ENCODE measurements at regions not wholly inside any gene's neighbourhood (a gene's known extent, or its start where the extent isn't known, plus 50 kb on each side); places are given as distances from the start of the nearest gene placed in this dataset.

DNA sequence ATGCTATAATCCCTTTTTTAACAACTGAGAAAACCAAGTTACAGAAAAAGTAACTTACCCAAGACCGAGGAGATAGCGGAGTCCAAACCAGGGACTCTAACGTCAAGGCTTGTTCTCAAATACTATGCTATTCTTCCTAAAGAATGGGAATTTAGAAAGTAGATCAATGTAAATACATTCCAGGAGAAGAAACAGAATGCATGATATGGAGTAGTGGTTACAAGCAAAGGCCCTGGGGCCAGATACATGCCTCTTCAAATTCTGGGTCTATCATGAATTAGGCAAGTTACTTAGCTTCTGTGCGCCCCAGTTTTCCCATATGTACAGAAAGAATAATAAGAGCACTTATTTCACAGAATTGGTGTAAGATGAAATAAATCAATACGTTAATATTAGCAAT lies 102.0 kb upstream of the CHMP2B start:
- TF ChIP-seq POLR2AphosphoS5 (IDR thresholded peaks at IDR 0.05) (no peak), RAD21 (conservative IDR thresholded peaks at IDR 0.05) (no peak), SMC3 (conservative IDR thresholded peaks at IDR 0.05; ENCODE audit: poor library complexity) (no peak)
- TF ChIP-seq, protein P1, sequence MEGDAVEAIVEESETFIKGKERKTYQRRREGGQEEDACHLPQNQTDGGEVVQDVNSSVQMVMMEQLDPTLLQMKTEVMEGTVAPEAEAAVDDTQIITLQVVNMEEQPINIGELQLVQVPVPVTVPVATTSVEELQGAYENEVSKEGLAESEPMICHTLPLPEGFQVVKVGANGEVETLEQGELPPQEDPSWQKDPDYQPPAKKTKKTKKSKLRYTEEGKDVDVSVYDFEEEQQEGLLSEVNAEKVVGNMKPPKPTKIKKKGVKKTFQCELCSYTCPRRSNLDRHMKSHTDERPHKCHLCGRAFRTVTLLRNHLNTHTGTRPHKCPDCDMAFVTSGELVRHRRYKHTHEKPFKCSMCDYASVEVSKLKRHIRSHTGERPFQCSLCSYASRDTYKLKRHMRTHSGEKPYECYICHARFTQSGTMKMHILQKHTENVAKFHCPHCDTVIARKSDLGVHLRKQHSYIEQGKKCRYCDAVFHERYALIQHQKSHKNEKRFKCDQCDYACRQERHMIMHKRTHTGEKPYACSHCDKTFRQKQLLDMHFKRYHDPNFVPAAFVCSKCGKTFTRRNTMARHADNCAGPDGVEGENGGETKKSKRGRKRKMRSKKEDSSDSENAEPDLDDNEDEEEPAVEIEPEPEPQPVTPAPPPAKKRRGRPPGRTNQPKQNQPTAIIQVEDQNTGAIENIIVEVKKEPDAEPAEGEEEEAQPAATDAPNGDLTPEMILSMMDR (IDR thresholded peaks at IDR 0.05; ENCODE audit: poor library complexity, severe bottlenecking), result no peak

Data from neural cell (in vitro differentiated cells).